GM13977 (cell line): ENCODE measurements at regions not wholly inside any gene's neighbourhood (a gene's known extent, or its start where the extent isn't known, plus 50 kb on each side); places are given as distances from the start of the nearest gene placed in this dataset.

Source experiments
- DNase-seq: peaks from one replicate; pipeline ENCODE4 v3.0.0; 2012; ENCODE audit warnings: low spot score
- CTCF ChIP-seq: IDR thresholded peaks from 2 replicates; pipeline ENCODE4 v1.5.1; 2012; ENCODE audit warnings: mild to moderate bottlenecking, control low read depth; ENCODE audit not compliant: insufficient read depth; ENCODE audit errors: extremely low read depth, missing control alignments
- in situ Hi-C: fragments of 300-500 bp; cut with MboI; formaldehyde crosslinking; loops from one replicate; pipeline ENCODE4 v1.12.0; 2022; ENCODE audit warnings: low sequenced_read_pairs, low pct_unique_long_range_greater_than_20kb, mixed read lengths, inconsistent platforms; ENCODE audit not compliant: unreplicated experiment

GRCh38 chr2:122206101-122206500 lies 450.6 kb downstream of the TSN start:
- no peak for DNase-seq
- in situ Hi-C loops, result no loop called here
- TF ChIP-seq CTCF, result no peak

GRCh38 chr2:122209377-122209776 lies 453.9 kb downstream of the TSN start:
- DNase-seq, result no peak
- TF ChIP-seq CTCF, result no peak
- in situ Hi-C loops, result no loop called here

GRCh38 chr2:122210065-122210464 lies 454.6 kb downstream of the TSN start:
- in situ Hi-C loops, result no loop called here
- no peak for DNase-seq
- no peak for TF ChIP-seq CTCF

GRCh38 chr2:122210898-122211856 lies 455.7 kb downstream of the TSN start:
- TF ChIP-seq CTCF, result no peak
- no peak for DNase-seq
- in situ Hi-C loops, result no loop called here

- TF ChIP-seq CTCF, result no peak
- no peak for DNase-seq
- in situ Hi-C loops, result no loop called here
Observed at GRCh38 chr2:122213312-122213711, 457.9 kb downstream of the TSN start.

- in situ Hi-C loops, result no loop called here
- DNase-seq, result no peak
- no peak for TF ChIP-seq CTCF
Observed at GRCh38 chr2:122216071-122216470, 460.6 kb downstream of the TSN start.
